ENCODE measurements at regions not wholly inside any gene's neighbourhood (a gene's known extent, or its start where the extent isn't known, plus 50 kb on each side); places are given as distances from the start of the nearest gene placed in this dataset.

- ATAC-seq (no peak), DNase-seq (no peak)
- H3K27me3 ChIP-seq, result no peaks in the 10 kb centered on the region
- no peak overlapping the region for H3K4me3 ChIP-seq
- H3K36me3 ChIP-seq (replicated peaks in 1 of 2; ENCODE audit: insufficient read depth in 1 of 2, low read depth in 2 of 2), result no peaks in the 10 kb centered on the region
- intact Hi-C loops (cut with DNase I), result no loop called here
- H3K27ac ChIP-seq, result no peak overlapping the region
- TF ChIP-seq POLR2A (IDR thresholded peaks at IDR 0.05), result no peak
- TF ChIP-seq CTCF (IDR thresholded peaks at IDR 0.05), result no peak
- H3K4me1 ChIP-seq, result no peaks in the 10 kb centered on the region
- 62 to 75% methylated on average over 2 of the region's 2 CpGs for WGBS, 2 donors
- no peaks in the 10 kb centered on the region for H3K9me3 ChIP-seq
These were observed 59.0 kb upstream of the PALM2AKAP2 start for GRCh38 chr9:109721001-109721400.

- intact Hi-C loops (cut with DNase I), result no loop called here
- WGBS, 2 donors, result 84 to 91% methylated on average over 1 of the region's 1 CpG
These were observed 58.0 kb upstream of the PALM2AKAP2 start for GRCh38 chr9:109722007-109722406.

GRCh38 chr9:109723781-109724180 is 56.2 kb upstream of the PALM2AKAP2 start:
- WGBS, 2 donors, result 28 to 32% methylated on average over 2 of the region's 2 CpGs
- no peaks in the 10 kb centered on the region for H3K36me3 ChIP-seq (replicated peaks in 1 of 2; ENCODE audit: insufficient read depth in 1 of 2, low read depth in 2 of 2)
- intact Hi-C loops (cut with DNase I), result no loop called here
- no peaks in the 10 kb centered on the region for H3K4me1 ChIP-seq
- no peaks in the 10 kb centered on the region for H3K27me3 ChIP-seq
- ATAC-seq, result no peak
- H3K9me3 ChIP-seq, result no peaks in the 10 kb centered on the region
- no peak for TF ChIP-seq CTCF (IDR thresholded peaks at IDR 0.05)
- TF ChIP-seq POLR2A (IDR thresholded peaks at IDR 0.05), result no peak
- H3K4me3 ChIP-seq, result no peak overlapping the region
- no peak for DNase-seq
- no peak overlapping the region for H3K27ac ChIP-seq

More at GRCh38 chr9:109722007-109722406, 58.0 kb upstream of the PALM2AKAP2 start:
- TF ChIP-seq CTCF (IDR thresholded peaks at IDR 0.05), result no peak
- no peak for TF ChIP-seq POLR2A (IDR thresholded peaks at IDR 0.05)
- no peaks in the 10 kb centered on the region for H3K36me3 ChIP-seq (replicated peaks in 1 of 2; ENCODE audit: insufficient read depth in 1 of 2, low read depth in 2 of 2)
- H3K27me3 ChIP-seq, result no peaks in the 10 kb centered on the region
- DNase-seq, result no peak
- H3K4me3 ChIP-seq, result no peak overlapping the region
- no peaks in the 10 kb centered on the region for H3K4me1 ChIP-seq
- no peak overlapping the region for H3K27ac ChIP-seq
- no peak for ATAC-seq
- H3K9me3 ChIP-seq, result no peaks in the 10 kb centered on the region

- no peak for TF ChIP-seq CTCF (IDR thresholded peaks at IDR 0.05)
- TF ChIP-seq POLR2A (IDR thresholded peaks at IDR 0.05), result no peak
- no peak for ATAC-seq
- intact Hi-C loops (cut with DNase I), result no loop called here
- WGBS, 2 donors, result 76 to 83% methylated on average over 4 of the region's 4 CpGs
- no peak overlapping the region for H3K27ac ChIP-seq
- no peaks in the 10 kb centered on the region for H3K27me3 ChIP-seq
- no peaks in the 10 kb centered on the region for H3K9me3 ChIP-seq
- H3K36me3 ChIP-seq (replicated peaks in 1 of 2; ENCODE audit: insufficient read depth in 1 of 2, low read depth in 2 of 2), result no peaks in the 10 kb centered on the region
- H3K4me1 ChIP-seq, result no peaks in the 10 kb centered on the region
- H3K4me3 ChIP-seq, result no peak overlapping the region
- no peak for DNase-seq
These were observed 54.5 kb upstream of the PALM2AKAP2 start for GRCh38 chr9:109725460-109725859.

GRCh38 chr9:109726119-109726518 is 53.9 kb upstream of the PALM2AKAP2 start:
- Histone ChIP-seq H3K27me3 (no peaks in the 10 kb centered on the region), H3K9me3 (no peaks in the 10 kb centered on the region), H3K4me3 (no peak overlapping the region), H3K27ac (no peak overlapping the region), H3K4me1 (no peaks in the 10 kb centered on the region), H3K36me3 (replicated peaks in 1 of 2; ENCODE audit: insufficient read depth in 1 of 2, low read depth in 2 of 2) (no peaks in the 10 kb centered on the region)
- DNase-seq (no peak), ATAC-seq (no peak)
- intact Hi-C loops (cut with DNase I), result no loop called here
- WGBS, 2 donors, result 82 to 85% methylated on average over 3 to 4 of the region's 4 CpGs
- TF ChIP-seq POLR2A (IDR thresholded peaks at IDR 0.05) (no peak), CTCF (IDR thresholded peaks at IDR 0.05) (no peak)
